ENCODE measurements at regions not wholly inside any gene's neighbourhood (a gene's known extent, or its start where the extent isn't known, plus 50 kb on each side); places are given as distances from the start of the nearest gene placed in this dataset.

GRCh38 chr11:13149991-13150390, 127.6 kb upstream of the BMAL1 start:
- Histone ChIP-seq H3K4me1 (replicated peaks in 1 of 2; ENCODE audit: control insufficient read depth in 2 of 2, insufficient read depth in 2 of 2, low read length in 2 of 2) (no peaks in the 10 kb centered on the region), H3K4me3 (no peak overlapping the region), H4K20me1 (replicated peaks; ENCODE audit: control insufficient read depth, insufficient read depth, low read length) (no peaks in the 10 kb centered on the region), H3K27me3 (ENCODE audit: control insufficient read depth in 2 of 2, insufficient read depth in 2 of 2, low read length in 2 of 2) (no peaks in the 10 kb centered on the region), H3K9me1 (ENCODE audit: control insufficient read depth, insufficient read depth, low read length) (no peaks in the 10 kb centered on the region), H3K27ac (ENCODE audit: extremely low read depth, low read depth, low read length) (no peak overlapping the region), H2AFZ (ENCODE audit: low read depth, low read length) (no peak overlapping the region), H3K36me3 (ENCODE audit: control insufficient read depth, insufficient read depth, low read length) (no peaks in the 10 kb centered on the region), H3K79me2 (ENCODE audit: control insufficient read depth, insufficient read depth, low read length) (no peaks in the 10 kb centered on the region), H3K4me2 (ENCODE audit: insufficient read depth, low read length) (no peak overlapping the region), H3K9ac (ENCODE audit: insufficient read depth in 1 of 2, low read depth in 2 of 2, low read length in 2 of 2) (no peak overlapping the region), H3K9me3 (replicated peaks; ENCODE audit: control insufficient read depth, insufficient read depth, low read depth, low read length) (no peaks in the 10 kb centered on the region)
- ATAC-seq, result no peak
- ChIA-PET CTCF (ENCODE audit: low intra/inter-chr PET ratio) (no interaction called here), POLR2A (no interaction called here)
- 11% methylated on average over 2 of the region's 2 CpGs for WGBS (ENCODE audit: insufficient coverage, low coverage, missing lambda C conversion rate)
- BruUV-seq (replicated peaks), result no TSS peak
- DNase-seq (ENCODE audit: extremely low read depth in 1 of 4, low spot score in 3 of 4), result no peak
- no peak for TF ChIP-seq DLX4 (CRISPR knock-in tag; IDR thresholded peaks at IDR 0.05)
- TF ChIP-seq MTF1 (CRISPR knock-in tag; IDR thresholded peaks at IDR 0.05; ENCODE audit: borderline replicate concordance), result no peak
- TF ChIP-seq ARHGAP35 (IDR thresholded peaks at IDR 0.05; ENCODE audit: partially characterized antibody), result no peak
- TF ChIP-seq MAZ (CRISPR knock-in tag; conservative IDR thresholded peaks at IDR 0.05 in 1 of 2, IDR thresholded peaks at IDR 0.05 in 1 of 2), result no peak
- TF ChIP-seq HDGF (IDR thresholded peaks at IDR 0.05), result no peak
- TF ChIP-seq POLR2H (tag; IDR thresholded peaks at IDR 0.05; ENCODE audit: low read depth), result no peak
- no peak for TF ChIP-seq HMGN3 (IDR thresholded peaks at IDR 0.05; ENCODE audit: borderline replicate concordance, extremely low read depth, insufficient read length, low read depth, low read length)
- in situ Hi-C loops (cut with MboI), result no loop called here
- no peak for FAIRE-seq
- intact Hi-C loops (cut with micrococcal nuclease), result no loop called here
